Kasumi-1 (cell line): ENCODE measurements at regions not wholly inside any gene's neighbourhood (a gene's known extent, or its start where the extent isn't known, plus 50 kb on each side); places are given as distances from the start of the nearest gene placed in this dataset.
A peak's percentile ranks its signal among the peaks of the same experiment; 100 is the strongest.
"Not testable (repeated sequence)": the region's sequence is repeated elsewhere in the genome, so short reads cannot be mapped to it uniquely, and the experiment has no call there.

Experiments
- DNase-seq, 2 experiments: peaks; one replicate each; lab custom pipeline; 2025; lab: John Stamatoyannopoulos, UW

DNA sequence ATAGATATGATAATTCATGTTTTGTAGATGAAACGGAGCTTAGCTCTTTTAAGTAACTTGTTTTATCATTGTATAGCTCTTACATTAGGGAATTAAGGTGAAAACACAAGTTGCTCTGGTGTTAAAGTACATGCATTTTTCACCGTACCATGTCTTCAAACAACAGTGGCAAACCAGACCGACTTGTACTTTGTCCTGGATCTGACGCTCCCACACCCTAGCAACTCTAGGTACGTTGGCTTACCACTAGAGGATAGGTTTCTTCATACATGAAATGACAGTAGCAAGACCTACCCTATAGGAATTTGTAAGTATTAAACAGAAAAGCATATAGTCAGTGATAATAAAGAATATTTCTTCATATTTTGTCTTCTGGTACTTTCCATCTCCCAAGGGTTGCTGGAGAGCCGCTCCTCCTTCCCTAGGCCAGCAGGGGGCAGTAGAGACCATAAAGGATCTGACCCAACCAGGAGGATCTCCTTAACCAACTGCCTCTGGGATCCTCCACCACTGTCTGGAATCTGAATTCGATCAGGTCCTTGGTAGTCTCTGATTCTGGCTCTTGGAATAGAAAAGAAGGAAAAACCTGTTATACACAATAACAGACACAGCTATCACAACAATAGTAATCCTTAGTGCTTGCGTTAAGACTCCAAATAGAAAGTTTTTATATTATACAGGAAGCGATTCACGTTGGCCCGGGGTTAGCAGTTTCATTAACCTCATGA is 136.7 kb downstream of the CAVIN4 start:
- DNase-seq: peak; percentile 64 to 78

DNA sequence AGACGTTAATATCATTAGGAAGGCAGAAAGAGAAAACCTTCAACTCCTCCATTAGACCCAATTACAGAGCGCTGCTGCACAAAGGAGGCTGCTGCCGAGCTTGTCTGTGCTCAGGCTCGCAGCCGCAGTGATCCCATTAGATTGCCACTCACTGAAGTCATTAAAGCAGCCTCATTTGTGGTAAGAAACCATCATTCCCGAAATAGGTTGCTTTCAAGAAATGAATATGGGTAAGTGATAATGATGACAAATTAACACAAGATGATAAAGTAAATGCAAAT is 137.2 kb downstream of the CAVIN4 start:
- DNase-seq: no peak

DNA sequence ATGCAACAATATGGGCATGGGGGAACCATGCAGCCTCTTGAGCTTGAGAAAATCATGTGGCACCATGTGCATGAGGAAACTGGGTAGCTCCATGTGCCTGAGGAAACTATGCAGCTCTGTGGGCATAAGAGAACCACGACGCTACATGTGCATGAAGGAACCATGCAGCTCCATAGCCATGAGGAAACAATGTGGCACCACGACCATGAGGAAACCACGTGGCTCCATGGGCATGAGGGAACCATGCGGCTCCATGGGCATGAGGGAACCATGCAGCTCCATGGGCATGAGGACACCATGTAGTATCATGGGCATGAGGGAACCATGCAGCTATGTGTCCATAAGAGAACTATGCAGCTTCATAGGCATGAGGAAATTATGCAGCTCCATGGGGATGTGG is 140.8 kb downstream of the CAVIN4 start:
- DNase-seq: no peak

DNA sequence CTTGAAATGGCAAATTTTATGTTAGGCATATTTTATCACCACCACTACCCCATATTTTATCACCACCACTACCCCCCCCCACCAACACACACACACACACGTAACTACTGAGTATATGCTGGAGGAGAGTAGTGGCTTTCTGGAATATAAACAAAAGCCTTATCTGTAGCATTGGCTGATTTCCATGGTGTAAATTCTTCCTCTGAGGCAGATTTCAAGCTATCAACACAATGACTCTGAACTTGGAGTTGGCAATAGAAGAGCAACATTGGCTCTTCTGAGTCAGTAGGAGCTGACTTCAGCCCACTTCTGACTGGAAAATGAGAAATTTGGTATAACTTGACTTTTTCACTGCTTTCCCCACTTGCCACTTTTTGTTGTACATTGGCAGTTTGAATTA is 143.0 kb downstream of the CAVIN4 start:
- DNase-seq: no peak

DNA sequence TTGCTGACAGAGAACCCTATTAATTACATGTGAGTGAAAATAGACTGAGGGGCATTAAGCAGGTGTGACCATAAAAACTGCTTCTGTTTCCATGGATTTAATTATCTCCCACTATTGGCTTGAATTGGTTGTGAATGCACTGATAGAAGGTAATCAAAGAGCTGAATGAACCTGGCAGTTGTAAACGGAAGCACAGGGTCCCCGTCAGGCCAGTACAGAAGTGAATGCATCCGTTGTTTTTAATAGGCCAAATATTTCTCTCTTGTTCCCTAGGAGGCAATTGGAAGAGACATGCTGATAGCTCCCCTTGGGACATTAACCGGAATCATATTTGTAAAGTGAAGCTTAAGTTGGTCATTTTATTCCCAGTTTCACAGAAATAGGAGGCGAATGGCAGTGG is 147.0 kb downstream of the CAVIN4 start:
- DNase-seq: no peak

DNA sequence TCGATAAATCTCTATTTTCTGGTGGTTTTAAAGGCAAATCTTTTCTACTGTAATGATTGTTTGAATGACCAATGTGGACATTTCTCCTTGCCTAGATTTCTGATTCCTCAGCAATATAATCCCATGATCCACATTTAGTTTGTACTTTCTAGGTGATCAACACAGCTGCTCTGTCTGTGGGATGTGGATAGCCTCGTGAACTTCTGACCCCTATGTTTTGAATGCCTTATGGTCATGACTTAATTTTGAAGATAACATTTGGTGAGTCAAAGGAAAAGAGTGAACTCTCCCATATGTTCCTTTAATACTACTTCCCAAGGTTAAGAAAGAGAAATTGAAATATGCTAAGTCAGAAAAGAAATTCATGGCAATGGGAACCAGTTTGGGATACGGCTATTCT is 147.5 kb downstream of the CAVIN4 start:
- no peak for DNase-seq

DNA sequence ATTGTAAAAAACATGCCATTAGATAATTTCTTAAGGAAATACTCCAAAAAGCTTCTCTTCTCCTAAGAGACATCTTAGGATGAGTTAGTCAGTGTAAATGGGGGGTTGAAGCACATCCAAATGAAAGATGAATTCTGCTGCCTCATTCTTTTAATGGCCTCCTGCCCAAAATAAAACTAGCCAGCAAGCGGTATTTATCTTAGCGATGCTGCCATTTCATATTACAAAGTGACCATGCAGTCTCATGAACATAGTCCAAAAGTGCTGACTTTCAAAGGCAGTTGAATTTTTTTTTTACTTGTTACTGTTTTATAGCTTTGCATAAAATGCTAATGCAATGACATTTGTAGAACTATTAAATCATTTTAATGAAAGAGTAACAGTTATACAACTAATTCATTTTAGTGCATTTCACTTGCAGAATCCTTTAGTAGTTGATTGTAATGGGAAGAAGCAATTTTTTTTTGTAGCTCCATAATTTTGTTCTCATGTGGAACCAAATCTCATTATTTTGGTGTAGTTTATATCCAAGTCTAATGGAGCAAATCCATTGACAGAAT is 151.5 kb downstream of the CAVIN4 start:
- no peak for DNase-seq

DNA sequence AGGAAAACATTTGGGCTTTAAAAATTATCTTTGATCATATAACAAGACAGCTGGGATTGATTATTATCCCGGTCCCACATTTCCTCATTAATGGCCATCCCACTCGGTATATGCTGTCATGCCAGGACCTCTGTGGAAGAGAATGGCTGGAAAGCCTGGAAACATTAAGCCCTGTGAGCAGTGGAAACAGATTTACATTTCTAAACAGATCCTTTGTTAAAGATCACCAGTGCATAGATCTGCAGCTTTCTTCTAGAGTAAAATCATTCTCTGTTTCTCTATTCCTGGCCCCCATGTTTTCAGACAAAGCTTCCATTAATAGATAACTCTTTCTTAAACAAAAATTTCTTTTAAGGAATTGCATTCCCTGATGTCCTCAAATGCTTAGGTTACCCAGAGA is 152.2 kb downstream of the CAVIN4 start:
- DNase-seq: no peak

DNA sequence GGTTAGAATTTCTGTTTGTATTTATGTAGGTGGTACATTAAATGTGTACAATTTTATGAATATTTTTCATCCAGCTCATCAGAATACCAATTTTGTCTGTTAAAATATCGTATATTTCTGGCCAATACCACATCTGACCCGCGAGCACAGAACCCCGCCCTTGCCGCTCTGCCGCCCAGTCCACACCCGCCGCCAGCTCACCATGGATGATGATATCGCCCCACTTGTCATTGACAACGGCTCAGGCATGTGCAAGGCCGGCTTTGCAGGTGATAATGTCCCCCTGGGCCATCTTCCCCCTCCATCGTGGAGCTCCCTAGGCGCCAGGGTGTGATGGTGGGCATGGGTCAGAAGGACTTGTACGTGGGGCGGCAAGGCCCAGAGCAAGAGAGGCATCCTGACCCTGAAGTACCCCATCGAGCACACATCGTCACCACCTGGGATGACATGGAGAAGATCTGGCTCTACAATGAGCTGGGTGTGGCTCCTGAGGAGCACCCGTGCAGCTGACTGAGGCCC is 153.2 kb downstream of the CAVIN4 start:
- DNase-seq: no peak

DNA sequence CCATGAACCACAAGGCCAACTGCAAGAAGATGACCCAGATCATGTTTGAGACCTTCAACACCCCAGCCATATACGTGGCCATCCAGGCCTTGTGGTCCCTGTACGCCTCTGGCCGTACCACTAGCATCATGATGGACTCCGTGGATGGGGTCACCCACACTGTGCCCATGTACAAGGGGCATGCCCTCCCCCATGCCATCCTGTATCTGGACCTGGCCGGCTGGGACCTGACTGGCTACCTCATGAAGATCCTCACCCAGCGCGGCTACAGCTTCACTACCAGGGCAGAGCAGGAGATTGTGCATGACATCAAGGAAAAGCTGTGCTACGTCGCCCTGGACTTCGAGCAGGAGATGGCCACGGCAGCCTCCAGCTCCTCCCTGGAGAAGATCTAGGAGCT is 153.7 kb downstream of the CAVIN4 start:
- DNase-seq: no peak

DNA sequence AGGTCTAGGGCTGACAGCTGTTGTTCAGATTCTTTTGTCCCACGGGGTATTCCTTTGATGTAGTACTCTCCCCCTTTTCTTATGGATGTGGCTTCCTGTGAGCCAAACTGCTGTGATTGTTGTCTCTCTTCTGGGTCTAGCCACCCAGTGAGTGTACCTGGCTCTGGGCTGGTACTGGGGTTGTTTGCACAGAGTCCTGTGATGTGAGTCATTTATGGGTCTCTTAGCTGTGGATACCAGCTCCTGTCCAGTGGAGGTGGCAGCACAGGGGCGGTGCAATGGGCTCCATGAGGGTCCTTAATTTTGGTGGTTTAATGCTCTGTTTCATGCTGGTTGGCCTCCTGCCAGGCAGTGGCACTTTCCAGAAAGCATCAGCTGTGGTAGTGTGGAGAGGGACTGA is 161.3 kb downstream of the CAVIN4 start:
- no peak for DNase-seq

DNA sequence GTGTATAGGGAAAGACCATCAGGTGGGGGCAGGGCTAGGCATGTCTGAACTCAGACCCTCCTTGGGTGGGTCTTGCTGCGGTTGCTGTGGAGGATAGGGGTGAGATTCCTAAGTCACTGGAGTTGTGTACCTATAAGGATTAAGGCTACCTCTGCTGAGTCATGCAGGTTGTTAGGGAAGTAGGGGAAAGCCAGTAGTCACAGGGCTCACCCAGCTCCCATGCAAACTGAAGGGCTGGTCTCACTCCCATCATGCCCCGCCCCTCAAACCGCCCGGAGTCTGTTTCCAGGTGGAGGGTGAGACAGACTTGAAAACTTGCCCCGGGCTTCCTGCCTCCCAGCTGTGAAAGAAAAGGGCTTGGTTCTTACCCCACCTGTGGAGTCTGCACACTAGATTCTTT is 161.8 kb downstream of the CAVIN4 start:
- DNase-seq: no peak

DNA sequence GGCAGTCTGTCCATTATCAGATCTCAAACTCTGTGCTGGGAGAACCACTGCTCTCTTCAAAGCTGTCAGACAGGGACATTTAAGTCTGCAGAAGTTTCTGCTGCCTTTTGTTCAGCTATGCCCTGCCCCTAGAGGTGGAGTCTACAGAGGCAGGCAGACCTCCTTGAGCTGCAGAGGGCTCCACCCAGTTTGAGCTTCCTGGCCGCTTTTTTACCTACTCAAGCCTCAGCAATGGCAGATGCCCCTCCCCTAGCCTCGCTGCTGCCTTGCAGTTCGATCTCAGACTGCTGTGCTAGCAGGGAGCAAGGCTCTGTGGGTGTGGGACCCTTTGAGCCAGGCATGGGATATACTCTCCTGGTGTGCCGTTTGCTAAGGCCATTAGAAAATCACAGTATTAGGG is 171.1 kb downstream of the CAVIN4 start:
- DNase-seq: not testable (repeated sequence)

DNA sequence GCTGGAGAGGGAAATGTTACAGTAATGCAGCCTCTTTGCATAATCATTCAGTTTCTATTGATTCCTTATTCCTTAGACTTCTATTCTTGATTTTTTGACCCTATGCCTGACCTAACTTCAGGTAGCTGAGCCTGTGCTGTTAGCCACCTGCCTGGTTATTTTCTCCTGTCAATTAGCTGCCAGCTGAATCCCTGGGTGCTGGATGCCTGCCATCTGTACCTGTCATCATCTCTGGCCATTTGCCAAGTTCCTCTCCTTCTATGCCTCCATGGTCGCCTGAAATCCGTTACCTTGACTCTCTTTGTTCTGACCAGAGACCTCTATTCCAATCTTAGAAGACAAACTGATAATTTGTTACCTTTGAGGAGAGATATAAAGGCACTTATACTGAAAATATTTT is 178.3 kb downstream of the CAVIN4 start:
- no peak for DNase-seq

DNA sequence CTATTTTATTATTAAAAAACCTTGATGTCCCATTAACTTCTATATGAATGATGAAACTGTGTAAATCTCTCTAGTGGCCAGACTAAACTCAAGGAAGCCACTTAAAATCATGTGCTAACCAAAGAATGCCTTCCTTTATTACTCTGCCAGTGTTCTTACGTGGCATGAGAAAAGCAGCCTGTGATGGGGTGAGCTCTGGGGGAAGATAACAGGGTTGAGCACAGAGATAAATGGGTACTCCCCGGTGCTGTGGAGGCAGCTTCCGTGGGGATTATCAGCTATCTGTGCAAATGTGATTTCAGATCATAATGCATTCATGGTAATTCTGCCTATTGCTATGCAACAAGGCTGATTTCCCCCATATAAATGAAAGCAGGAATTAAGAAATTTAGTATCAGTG is 181.3 kb downstream of the CAVIN4 start:
- no peak for DNase-seq

DNA sequence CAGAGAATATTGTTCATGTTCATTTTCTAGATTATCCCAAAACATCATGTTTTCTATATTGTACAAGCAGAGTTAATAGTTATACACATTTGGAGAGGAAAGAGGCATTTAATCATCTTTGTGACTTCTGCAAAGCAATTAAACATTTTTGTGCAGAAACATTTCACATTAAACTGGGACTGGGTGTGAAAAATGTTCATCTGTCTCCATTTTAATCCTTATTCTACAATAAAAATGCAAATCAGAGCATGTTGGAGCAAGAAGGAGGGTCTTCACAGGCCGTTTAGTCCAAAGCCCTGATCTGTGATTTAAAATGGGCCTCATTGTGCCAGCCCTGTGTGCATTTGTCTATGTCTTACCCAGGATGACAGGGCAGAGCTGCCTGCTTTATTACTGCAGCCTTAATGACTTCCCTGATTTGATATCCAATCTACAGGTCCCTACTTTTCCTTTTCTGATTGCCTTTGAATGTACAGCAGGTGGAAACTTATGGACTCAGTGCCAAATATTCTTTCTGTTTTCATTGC is 183.5 kb downstream of the CAVIN4 start:
- DNase-seq: no peak

DNA sequence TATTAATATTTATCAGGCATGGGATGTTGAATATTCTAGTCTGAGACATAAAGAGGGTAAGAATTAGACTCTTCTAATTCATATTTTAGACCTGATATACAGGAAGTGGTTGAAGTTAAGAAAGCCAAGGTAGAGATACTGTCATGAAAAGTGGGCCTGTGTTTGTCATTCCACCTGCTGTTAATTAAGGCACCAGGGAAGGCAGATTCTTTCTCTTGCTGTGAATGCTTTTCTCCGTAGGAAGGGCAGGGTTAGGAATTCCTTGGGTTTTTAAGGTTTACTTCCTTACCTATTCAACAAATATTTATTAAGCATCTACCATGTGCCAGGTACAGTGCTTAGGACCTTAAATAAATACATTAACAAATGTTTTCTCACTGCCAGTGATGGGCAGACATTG is 196.4 kb downstream of the CAVIN4 start:
- no peak for DNase-seq

DNA sequence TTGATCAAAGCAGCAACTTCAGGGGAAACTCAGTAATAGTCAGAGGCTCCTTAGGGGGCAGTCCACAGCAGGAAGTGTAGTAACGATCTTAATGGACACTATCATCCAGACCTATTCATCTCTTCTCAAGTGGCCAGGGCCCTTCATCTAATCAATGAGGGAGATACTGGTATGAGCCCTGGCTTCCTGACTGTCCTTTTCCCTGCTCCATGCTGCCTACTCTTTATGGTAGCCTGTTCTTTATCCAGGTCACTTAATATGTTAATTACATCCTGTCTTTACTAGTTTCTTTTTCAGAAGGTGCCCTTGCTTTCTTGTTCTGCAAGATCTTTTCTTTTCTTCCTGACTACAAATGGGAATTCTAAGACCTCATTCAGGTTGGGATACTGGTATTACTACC is 197.1 kb downstream of the CAVIN4 start:
- no peak for DNase-seq

DNA sequence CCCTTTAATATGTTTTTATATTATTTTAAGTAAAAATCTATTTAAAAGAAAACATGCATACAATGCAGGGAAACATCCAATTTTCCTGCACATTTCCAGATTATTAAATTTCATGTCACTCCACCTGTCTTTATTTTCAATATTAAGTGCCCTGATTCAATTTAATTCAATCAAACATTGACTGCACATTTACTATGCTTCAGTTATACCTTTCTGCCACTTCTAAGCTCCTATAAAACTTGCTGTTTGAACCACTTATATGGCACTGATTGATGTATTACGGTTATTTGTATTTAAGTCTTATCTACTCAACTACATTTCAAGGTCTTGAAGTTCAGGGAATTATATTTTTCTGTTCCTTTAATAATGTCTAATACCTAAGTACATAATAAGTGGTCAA is 198.0 kb downstream of the CAVIN4 start:
- DNase-seq: no peak

DNA sequence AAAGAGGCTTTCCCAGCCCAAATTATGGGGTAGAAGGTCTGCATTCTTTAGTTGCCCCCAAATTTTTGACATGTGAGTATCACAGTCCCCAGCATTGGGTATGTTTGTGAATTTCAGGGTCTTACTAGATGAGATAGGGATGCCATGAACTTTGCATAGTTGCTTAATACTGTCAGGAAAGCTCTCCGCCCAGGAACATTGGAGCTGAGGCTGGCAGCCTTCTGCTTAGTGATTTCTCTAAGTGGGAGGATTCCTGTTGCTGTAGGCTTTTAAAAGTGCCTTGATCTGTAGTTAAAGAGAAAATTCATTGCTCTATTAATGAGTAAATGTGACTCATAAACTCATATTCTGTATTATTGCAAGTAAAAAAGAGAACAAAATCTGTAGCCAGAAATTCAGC is 206.9 kb downstream of the CAVIN4 start:
- DNase-seq: no peak

DNA sequence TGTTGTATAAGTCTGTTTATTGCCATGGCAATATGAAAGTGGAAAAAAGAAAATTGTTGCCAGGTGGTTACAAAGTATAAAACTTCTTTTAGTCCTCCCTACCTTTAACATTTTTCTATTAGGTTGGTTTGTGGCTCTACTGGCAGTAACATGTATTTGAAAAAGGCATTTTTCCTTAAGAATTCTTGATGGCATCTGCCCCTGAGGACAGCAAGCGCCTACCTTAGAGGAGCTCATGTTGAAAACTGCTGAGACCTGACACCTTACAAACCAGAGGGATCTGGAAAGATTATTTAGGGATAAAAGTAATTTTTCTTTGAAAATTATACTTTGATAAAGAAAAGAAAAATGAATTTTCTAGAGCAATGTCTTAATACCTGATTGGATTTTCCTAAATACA is 208.1 kb downstream of the CAVIN4 start:
- no peak for DNase-seq

DNA sequence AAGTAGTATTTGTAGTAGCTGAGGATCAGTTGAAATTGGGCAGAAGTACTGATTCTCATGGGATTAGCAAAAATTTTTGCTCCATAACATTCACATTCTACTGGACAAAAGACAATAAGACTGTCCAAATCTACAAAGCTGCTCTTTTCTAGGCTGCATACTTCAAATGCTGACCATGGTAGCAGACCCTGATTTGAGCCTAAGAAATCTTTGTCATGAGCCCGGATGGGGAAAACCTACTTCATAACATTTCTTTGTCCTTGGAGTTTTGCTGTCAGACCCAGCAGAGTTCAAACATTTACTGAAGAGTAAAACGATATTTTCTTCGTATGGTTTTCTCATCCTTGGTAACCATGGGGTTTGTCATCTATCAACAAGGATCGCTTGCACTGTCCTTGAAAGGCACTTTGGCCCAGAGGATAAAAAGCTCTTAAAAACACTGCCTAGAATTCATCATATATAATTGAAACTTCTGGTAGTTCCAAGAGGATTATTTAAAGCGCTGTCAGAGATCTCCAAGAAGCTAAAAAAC is 216.9 kb downstream of the CAVIN4 start:
- no peak for DNase-seq

DNA sequence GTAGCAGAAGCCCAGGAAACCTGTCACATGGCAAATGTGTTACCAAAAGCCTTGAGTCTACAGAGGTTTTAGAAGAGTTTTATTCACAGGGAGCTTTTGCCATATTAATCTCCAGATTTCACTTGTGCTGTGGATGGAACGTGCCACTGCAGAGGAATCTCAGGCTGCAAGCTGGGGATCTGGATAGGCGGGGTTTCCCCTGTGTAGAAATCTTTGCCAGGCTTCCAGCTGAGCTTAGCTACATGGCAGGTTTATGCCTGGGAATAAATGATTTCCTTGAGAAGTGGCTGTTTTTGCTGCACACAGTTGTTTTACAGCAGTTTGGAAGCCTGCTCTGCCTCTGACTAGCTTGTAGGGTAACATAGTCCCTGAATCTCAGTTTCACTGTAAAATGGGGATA is 224.6 kb upstream of the PLPPR1 start:
- no peak for DNase-seq

DNA sequence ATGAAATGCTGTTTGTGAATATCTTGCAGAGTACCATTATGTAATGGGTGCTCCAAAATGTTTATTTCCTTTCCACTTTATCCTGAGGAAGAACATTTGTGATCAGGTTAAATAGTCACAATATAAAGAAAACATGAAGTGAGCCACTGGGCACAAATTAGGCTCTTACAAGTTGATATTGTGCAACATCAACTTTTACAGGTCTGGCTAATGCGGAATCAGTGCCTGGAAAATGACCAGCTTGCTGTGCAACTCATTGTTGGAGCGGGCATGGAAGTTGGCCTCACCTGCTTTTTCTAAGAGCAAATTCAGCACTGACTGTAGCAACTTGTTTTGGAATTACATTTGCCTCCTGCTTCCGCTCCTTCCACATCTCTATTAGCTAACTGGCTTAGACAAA is 216.9 kb upstream of the PLPPR1 start:
- no peak for DNase-seq
